NCI-H187 (cell line): ENCODE measurements at regions not wholly inside any gene's neighbourhood (a gene's known extent, or its start where the extent isn't known, plus 50 kb on each side); places are given as distances from the start of the nearest gene placed in this dataset.
"Not testable (repeated sequence)": the region's sequence is repeated elsewhere in the genome, so short reads cannot be mapped to it uniquely, and the experiment has no call there.

Source experiments
- DNase-seq, 2 experiments: peaks; one replicate each; lab custom pipeline; 2025; lab: John Stamatoyannopoulos, UW

DNA sequence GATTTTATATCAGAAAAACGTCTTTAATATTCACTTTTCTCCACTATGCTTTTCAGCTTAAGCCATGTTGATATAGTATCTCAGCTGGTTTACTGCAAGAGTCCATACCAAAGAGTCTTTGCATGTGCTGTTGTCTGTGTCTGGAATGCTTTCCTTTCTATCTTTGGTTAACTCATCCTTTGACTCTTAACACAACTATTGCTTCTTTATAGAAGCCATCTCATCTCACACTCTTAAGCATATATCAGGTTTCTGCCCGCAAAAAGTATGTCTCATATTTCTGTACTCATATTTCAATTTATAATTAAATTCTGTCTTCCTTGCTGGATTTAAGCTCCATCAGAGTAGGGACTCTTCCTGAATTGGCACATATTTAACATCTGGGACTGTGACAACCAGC is 220.9 kb upstream of the KCNK2 start:
- no peak for DNase-seq

DNA sequence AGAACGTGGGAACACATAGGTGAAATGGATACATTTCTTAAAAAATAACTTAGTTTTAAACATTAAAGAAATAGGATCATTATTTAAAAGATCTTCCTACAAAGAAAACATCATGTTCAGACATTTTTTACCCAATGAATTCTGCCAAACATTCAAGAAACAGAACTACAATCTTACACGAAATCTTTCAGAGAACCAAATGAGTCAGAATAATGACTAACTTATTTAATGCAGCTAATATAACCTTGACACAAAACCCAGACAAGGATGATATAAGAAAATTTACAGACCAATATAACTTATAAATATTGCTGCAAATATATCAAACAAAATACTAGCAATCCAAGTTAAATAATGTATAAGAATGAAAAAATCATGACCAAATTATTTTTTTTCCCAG is 220.1 kb upstream of the KCNK2 start:
- no peak for DNase-seq

- DNase-seq: no peak
Measured at GRCh38 chr1:214864896-214865688, 217.4 kb upstream of the KCNK2 start.

GRCh38 chr1:214870426-214870825 is 212.1 kb upstream of the KCNK2 start:
- DNase-seq: not testable (repeated sequence)

- no peak for DNase-seq
Measured at GRCh38 chr1:214880956-214881355, 201.6 kb upstream of the KCNK2 start.

GRCh38 chr1:214882616-214883015 is 199.9 kb upstream of the KCNK2 start:
- no peak for DNase-seq

DNA sequence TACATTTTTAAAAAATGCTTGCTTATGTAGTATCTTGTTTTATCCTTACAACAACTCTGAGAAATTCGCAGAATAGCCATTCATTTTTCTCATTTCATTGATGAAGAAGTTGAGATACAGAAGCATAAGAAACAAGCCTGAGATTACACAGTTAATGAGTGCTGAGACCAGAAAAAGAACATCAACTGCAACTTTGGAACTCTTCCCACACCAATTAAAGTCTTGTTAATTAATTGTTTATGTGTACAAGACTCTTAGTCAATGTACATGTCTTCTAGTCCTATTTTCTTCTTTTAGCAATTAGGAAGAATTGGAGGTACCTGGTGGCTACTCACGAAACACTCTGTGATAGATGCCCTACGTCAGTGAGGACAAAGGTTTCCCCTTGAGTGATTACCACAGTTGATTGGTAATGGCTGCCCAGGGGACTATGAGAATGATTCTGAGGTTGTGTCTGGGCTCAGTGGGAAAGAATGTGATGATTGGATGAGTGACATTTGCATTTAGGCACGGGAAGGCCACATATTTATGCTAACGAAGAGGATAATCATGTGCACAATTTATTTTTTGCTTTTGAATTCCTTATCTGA is 187.4 kb upstream of the KCNK2 start:
- DNase-seq: peak in 1 of 2 experiments; percentile 3

GRCh38 chr1:214896921-214897320 is 185.6 kb upstream of the KCNK2 start:
- no peak for DNase-seq

- no peak for DNase-seq
Measured at GRCh38 chr1:214897581-214897980, 185.0 kb upstream of the KCNK2 start.

GRCh38 chr1:214898161-214898560 is 184.4 kb upstream of the KCNK2 start:
- DNase-seq: no peak

DNA sequence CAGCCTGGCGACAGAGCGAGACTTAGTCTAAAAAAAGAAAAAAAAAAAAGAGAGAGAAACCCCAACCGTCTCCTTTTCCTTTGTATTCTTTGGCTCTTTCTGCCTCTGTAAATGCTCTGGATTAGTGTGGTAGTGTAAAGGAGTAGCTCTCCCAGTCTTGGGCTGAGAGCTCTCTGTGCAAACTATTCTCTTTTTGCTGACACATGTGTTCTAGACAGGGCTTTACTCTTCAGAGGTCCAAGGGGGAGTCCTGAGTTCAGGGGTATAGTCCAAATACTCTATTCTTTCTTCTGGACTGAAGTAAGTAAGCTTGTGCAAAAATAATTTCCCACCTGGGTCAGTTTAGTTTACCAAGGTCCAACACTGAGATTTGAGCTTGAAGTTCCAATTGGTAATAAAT is 183.8 kb upstream of the KCNK2 start:
- DNase-seq: no peak

- DNase-seq: no peak
Measured at GRCh38 chr1:214899908-214900460, 182.6 kb upstream of the KCNK2 start.

DNA sequence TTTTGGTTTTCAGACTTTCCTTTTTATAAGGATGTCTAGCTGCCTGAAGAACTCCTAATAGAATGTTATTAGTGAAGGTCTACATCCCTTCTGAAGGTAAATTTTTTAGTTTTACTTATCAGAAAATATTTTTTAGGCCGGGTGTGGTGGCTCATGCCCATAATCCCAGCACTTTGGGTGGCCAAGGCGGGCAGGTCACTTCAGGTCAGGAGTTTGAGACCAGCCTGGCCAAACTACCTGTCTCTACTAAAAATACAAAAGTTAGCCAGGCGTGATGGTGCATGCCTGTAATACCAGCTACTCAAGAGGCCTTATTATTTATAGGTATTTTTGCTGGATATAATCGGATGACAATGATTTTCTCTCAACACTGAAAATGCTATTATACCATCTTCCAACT is 181.9 kb upstream of the KCNK2 start:
- no peak for DNase-seq

DNA sequence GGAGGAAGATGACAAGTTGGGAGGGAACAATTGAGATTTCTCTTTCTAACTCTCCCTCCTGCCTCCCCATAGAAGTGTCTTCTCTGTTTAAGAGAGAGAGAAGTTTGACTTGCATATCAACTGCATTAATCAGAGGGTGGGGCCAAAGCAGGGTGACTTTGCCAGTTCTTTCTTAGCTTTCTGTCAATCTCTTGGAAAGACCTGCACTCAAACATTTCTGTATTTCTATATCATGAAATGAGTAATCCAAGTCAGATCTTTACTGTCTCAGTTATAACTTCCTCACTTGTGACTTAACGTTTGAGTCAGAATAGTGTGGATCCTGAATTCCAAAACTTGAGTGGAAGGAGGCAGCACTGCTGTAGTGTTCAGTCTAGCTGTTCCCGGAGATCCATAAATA is 180.8 kb upstream of the KCNK2 start:
- no peak for DNase-seq

DNA sequence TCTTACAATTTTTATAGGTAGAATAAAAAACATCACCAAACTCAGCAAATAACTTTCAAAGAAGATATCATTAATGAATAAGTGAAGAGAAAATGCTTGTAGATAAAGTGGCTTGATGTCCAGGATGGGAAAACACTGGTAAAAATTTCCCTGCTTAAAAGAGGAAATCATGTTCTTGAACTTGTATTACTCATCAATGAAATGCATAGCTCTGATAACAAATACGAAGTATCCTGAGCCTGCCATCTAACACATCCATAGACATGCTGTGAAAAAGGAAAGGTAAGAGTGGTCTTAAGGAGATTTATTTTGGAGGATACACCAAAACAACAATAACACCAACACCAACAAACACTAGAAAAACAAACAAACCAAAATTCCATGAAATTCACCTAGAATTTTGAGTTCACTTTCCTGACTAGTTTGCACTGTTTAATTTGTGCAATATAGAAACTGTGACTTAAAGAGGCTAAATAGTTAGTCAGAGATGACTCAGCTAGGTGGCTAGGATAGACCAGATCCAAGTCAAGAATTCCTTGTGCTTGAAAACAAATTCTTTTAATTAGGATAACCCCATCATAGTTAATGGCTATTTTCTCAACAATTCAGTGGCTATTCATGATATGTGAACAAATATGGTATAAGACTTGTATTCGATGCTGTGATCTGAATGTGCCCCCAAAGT is 179.8 kb upstream of the KCNK2 start:
- no peak for DNase-seq

GRCh38 chr1:214912127-214912526 is 170.4 kb upstream of the KCNK2 start:
- no peak for DNase-seq

- no peak for DNase-seq
Measured at GRCh38 chr1:214913966-214914365, 168.6 kb upstream of the KCNK2 start.

GRCh38 chr1:214917081-214917635 is 165.4 kb upstream of the KCNK2 start:
- no peak for DNase-seq

- DNase-seq: no peak
Measured at GRCh38 chr1:214918745-214919144, 163.8 kb upstream of the KCNK2 start.

DNA sequence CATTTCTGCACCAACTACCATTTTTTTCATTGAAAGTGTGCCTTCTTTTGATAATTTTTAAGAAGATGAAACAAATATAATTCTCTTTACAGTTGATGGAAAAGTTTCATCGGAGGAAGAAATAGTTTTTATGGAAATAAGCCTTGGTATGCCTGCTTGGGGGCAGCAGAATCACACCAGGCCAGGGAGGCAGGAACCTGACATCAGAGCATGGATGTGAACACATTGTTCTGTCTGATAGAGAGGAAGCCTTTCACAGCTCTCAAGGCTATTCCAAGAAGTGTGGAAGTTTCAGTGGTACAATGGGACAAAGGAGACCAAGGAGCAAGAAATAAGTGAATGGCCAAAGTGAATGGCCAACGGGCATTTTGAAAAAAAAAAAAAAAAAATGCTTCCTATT is 162.2 kb upstream of the KCNK2 start:
- DNase-seq: no peak

DNA sequence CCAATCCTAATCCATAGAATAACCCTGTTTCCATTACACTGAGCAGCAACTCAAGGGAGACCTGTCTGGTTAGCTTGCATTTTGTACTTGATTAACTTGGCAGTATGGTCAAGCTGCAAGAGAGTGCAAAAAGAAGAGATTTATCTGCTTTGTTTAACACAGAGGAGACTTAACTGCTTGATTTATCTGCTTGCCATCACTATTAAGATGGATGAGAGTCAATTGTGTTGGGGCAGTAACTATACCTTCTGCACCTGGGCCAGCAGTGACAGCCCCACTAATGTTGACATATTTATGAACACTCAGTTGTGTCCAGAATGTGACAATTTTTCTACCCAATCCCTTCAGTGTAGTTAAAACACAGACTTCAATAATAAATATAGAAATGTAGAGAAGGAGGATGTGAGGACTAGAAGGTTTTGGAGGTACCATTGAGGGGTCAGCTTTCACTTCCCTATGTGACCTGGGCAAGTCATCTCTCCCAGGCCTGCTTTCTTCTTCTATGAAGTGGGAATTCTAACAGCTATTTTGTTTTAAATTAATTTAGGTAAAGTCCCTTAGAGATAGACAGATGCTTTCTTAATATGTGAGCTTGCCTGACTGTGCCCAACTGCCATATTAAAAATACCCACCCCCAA is 159.1 kb upstream of the KCNK2 start:
- no peak for DNase-seq

- no peak for DNase-seq
Measured at GRCh38 chr1:214927796-214928195, 154.7 kb upstream of the KCNK2 start.
